Stomach (tissue), 8 donors: ENCODE measurements at regions not wholly inside any gene's neighbourhood (a gene's known extent, or its start where the extent isn't known, plus 50 kb on each side); places are given as distances from the start of the nearest gene placed in this dataset.

Experiments used
- DNase-seq, 2 donors: peaks; one replicate each; pipeline versions ENCODE4 v3.0.0 to v3.0.0-alpha.2; 2013 to 2019
- H3K27ac ChIP-seq, 5 donors: fragments of 200-600 bp in 4 of 5; sonication (generic) in 4 of 5; one replicate each; pipeline ENCODE4 v1.5.1; 2013 to 2019; ENCODE audit warnings: mild to moderate bottlenecking in 1 of 5, moderate library complexity in 1 of 5
- H3K27me3 ChIP-seq, 3 donors: fragments of 200-600 bp; sonication (generic); one replicate each; pipeline ENCODE4 v1.5.1; 2017 to 2019; ENCODE audit warnings: mixed run types in 1 of 3
- H3K36me3 ChIP-seq, 4 donors: fragments of 200-600 bp; sonication (generic); 1 replicate in 3 of 4; 2 replicates in 1 of 4; pipeline ENCODE4 v1.5.1; 2016 to 2019
- H3K4me1 ChIP-seq, 4 donors: fragments of 200-600 bp; sonication (generic); one replicate each; pipeline ENCODE4 v1.5.1; 2016 to 2019
- H3K4me3 ChIP-seq, 4 donors: fragments of 200-600 bp; sonication (generic) in 3 of 4; one replicate each; pipeline ENCODE4 v1.5.1; 2016 to 2019; ENCODE audit warnings: mild to moderate bottlenecking in 1 of 4
- H3K9me3 ChIP-seq, 4 donors: fragments of 200-600 bp; sonication (generic); one replicate each; pipeline ENCODE4 v1.5.1; 2016 to 2019
- CTCF ChIP-seq, 7 experiments: fragments of 450-650 bp in 4 of 7; fragments of 200-600 bp in 3 of 7; sonication (generic) in 3 of 7; IDR thresholded peaks; one replicate each; pipeline ENCODE4 v1.5.1; 2016 to 2019; ENCODE audit warnings: antibody characterized with exemption in 7 of 7, control low read depth in 2 of 7, mild to moderate bottlenecking in 1 of 7
- EP300 ChIP-seq: sonication (generic); formaldehyde crosslinking; IDR thresholded peaks from one replicate; pipeline ENCODE4 v1.6.1; 2017; ENCODE audit warnings: antibody characterized with exemption
- POLR2A ChIP-seq, 4 donors: fragments of 450-650 bp; IDR thresholded peaks; one replicate each; pipeline ENCODE4 v1.6.1; 2016; ENCODE audit warnings: antibody characterized with exemption in 4 of 4, control low read depth in 2 of 4, mild to moderate bottlenecking in 1 of 4, moderate library complexity in 1 of 4
- POLR2AphosphoS5 ChIP-seq, 3 donors: sonication (generic); formaldehyde crosslinking; IDR thresholded peaks; one replicate each; pipeline ENCODE4 v1.6.1; 2016; ENCODE audit warnings: antibody characterized with exemption in 3 of 3
- WGBS, 5 donors: extraction: QIAGEN DNeasy Blood & Tissue Kit in 3 of 5; methylation state at CpG; one replicate each; pipeline versions ENCODE4 v1.1.5 to v1.1.7; 2013 to 2018; 5-methylcytosine and 5-hydroxymethylcytosine counted together
- intact Hi-C: fragments of 100-400 bp; cut with DNase I; formaldehyde crosslinking; loops from one replicate; pipeline ENCODE4 v1.15.1; 2023; ENCODE audit warnings: low total_unique reads
- donor health status: healthy with polysubstance abuse.
- donor health status: Bipolar disorder and iron deficiency.
- donor health status: healthy.

- H3K27ac ChIP-seq, result no peak overlapping the region
- WGBS, 5 donors, result 55 to 70% (median 64%) methylated on average over 6 of the region's 6 CpGs
- intact Hi-C loops, result no loop called here
- DNase-seq, result no peak
- H3K9me3 ChIP-seq, result peaks cover 10 to 35% (median 31%) of the 10 kb centered on the region in 4 donors
- no peaks in the 10 kb centered on the region for H3K4me1 ChIP-seq
- peaks cover 0 to 43% (median 17%) of the 10 kb centered on the region in 3 donors for H3K27me3 ChIP-seq
- TF ChIP-seq POLR2AphosphoS5 (IDR thresholded peaks at IDR 0.05) (no peak), POLR2A (IDR thresholded peaks at IDR 0.05) (no peak), EP300 (no peak), CTCF (IDR thresholded peaks at IDR 0.05) (no peak)
- no peaks in the 10 kb centered on the region for H3K36me3 ChIP-seq
- no peak overlapping the region for H3K4me3 ChIP-seq
Observed at GRCh38 chr17:74145756-74146155, 57.7 kb upstream of the RPL38 start.

- H3K36me3 ChIP-seq, result no peaks in the 10 kb centered on the region
- DNase-seq, result no peak
- TF ChIP-seq POLR2A (IDR thresholded peaks at IDR 0.05) (no peak), EP300 (no peak), CTCF (IDR thresholded peaks at IDR 0.05) (no peak), POLR2AphosphoS5 (IDR thresholded peaks at IDR 0.05) (no peak)
- WGBS, 5 donors, result 63 to 78% (median 72%) methylated on average over 3 of the region's 3 CpGs
- H3K27ac ChIP-seq, result no peak overlapping the region
- H3K4me3 ChIP-seq, result no peak overlapping the region
- H3K9me3 ChIP-seq, result peaks cover 10 to 33% (median 29%) of the 10 kb centered on the region in 4 donors
- intact Hi-C loops, result no loop called here
- H3K4me1 ChIP-seq, result no peaks in the 10 kb centered on the region
- H3K27me3 ChIP-seq, result peaks cover 0 to 43% (median 17%) of the 10 kb centered on the region in 3 donors
Observed at GRCh38 chr17:74146196-74146595, 57.3 kb upstream of the RPL38 start.

- intact Hi-C loops, result no loop called here
- H3K4me1 ChIP-seq, result no peaks in the 10 kb centered on the region
Observed at GRCh38 chr17:74147056-74147835, 56.2 kb upstream of the RPL38 start.

GRCh38 chr17:74147966-74148365 lies 55.5 kb upstream of the RPL38 start:
- Histone ChIP-seq H3K4me3 (no peak overlapping the region), H3K27ac (no peak overlapping the region), H3K4me1 (no peaks in the 10 kb centered on the region), H3K27me3 (peaks cover 0 to 50% (median 17%) of the 10 kb centered on the region in 3 donors), H3K36me3 (no peaks in the 10 kb centered on the region), H3K9me3 (peaks cover 6 to 16% (median 14%) of the 10 kb centered on the region in 4 donors)
- DNase-seq, result no peak
- TF ChIP-seq CTCF (IDR thresholded peaks at IDR 0.05) (no peak), POLR2AphosphoS5 (IDR thresholded peaks at IDR 0.05) (no peak), EP300 (no peak), POLR2A (IDR thresholded peaks at IDR 0.05) (no peak)
- intact Hi-C loops, result no loop called here
- 69 to 80% (median 77%) methylated on average over 4 of the region's 4 CpGs for WGBS, 5 donors

More at GRCh38 chr17:74147056-74147835, 56.2 kb upstream of the RPL38 start:
- TF ChIP-seq POLR2A (IDR thresholded peaks at IDR 0.05) (no peak), EP300 (no peak), POLR2AphosphoS5 (IDR thresholded peaks at IDR 0.05) (no peak), CTCF (IDR thresholded peaks at IDR 0.05) (no peak)
- peaks cover 0 to 44% (median 17%) of the 10 kb centered on the region in 3 donors for H3K27me3 ChIP-seq
- WGBS, 5 donors, result 65 to 81% (median 78%) methylated on average over 15 of the region's 15 CpGs
- peaks cover 10 to 23% (median 21%) of the 10 kb centered on the region in 4 donors for H3K9me3 ChIP-seq
- H3K36me3 ChIP-seq, result no peaks in the 10 kb centered on the region
- no peak overlapping the region for H3K4me3 ChIP-seq
- no peak overlapping the region for H3K27ac ChIP-seq
- DNase-seq, result no peak
